ENCODE measurements at regions not wholly inside any gene's neighbourhood (a gene's known extent, or its start where the extent isn't known, plus 50 kb on each side); places are given as distances from the start of the nearest gene placed in this dataset.
"Not testable (repeated sequence)": the region's sequence is repeated elsewhere in the genome, so short reads cannot be mapped to it uniquely, and the experiment has no call there.

DNA sequence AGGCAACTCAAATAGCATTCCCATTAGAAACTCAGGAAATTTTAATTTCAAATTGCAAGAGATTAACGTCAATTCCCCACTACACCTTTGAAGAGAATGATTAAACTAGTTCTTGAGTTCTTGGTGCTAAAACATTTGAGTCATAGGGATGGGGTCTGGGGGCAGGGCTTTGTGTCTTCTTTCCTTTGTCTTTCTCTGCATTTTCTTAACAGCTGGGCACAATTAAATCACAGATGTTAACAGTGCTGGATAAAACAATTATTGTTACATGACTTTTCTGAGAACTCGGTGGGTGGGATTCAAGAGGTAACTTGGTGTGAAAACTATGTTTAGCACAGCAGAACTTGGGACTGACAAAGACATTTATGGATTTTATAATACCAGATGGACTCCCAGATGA is 351.9 kb upstream of the TNC start:
- H3K4me1 Mint-ChIP-seq: no peaks in the 10 kb centered on the region
- H3K4me3 Mint-ChIP-seq: no peak overlapping the region
- DNase-seq (no peak), ATAC-seq (no peak)
- no peak overlapping the region for H3K27ac Mint-ChIP-seq
- H3K36me3 Mint-ChIP-seq (ENCODE audit: low read depth): no peaks in the 10 kb centered on the region
- H3K27me3 Mint-ChIP-seq: peaks cover 2% of the 10 kb centered on the region
- no peaks in the 10 kb centered on the region for H3K9me3 Mint-ChIP-seq

GRCh38 chr9:115473032-115473431 is 355.1 kb upstream of the TNC start:
- not testable (repeated sequence) for DNase-seq; H3K9me3 Mint-ChIP-seq; ATAC-seq; H3K36me3 Mint-ChIP-seq (ENCODE audit: low read depth); H3K27ac Mint-ChIP-seq; H3K4me1 Mint-ChIP-seq; H3K4me3 Mint-ChIP-seq; H3K27me3 Mint-ChIP-seq

- Mint-ChIP-seq H3K4me3 (no peak overlapping the region), H3K36me3 (ENCODE audit: low read depth) (no peaks in the 10 kb centered on the region)
- ATAC-seq: no peak
Measured at GRCh38 chr9:115481769-115482168, 363.8 kb upstream of the TNC start.

DNA sequence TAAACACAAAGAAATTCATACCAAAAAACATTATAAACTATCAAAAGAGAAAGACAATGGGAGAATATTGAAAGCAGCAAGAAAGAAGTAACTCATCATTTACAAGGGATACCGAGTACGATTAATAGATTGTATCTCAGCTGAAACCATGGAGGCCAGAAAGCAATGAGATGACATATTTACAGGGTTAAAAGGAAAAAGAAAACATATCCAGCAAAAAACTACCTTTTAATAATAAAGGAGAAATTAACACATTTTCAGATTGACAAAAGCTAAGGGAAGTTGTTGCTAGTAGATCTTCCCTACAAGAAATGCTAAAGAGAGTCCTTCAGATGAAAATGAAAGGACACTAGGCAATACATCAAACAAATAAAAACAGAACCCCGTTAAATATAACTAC is 364.8 kb upstream of the TNC start:
- Mint-ChIP-seq H3K9me3 (no peaks in the 10 kb centered on the region), H3K36me3 (ENCODE audit: low read depth) (no peaks in the 10 kb centered on the region), H3K4me1 (no peaks in the 10 kb centered on the region), H3K27ac (no peak overlapping the region), H3K4me3 (no peak overlapping the region), H3K27me3 (peaks cover 5% of the 10 kb centered on the region)
- ATAC-seq: no peak
- no peak for DNase-seq

More at GRCh38 chr9:115481769-115482168, 363.8 kb upstream of the TNC start:
- H3K9me3 Mint-ChIP-seq: no peaks in the 10 kb centered on the region
- peaks cover 6% of the 10 kb centered on the region for H3K27me3 Mint-ChIP-seq
- H3K27ac Mint-ChIP-seq: no peak overlapping the region
- DNase-seq: no peak
- H3K4me1 Mint-ChIP-seq: no peaks in the 10 kb centered on the region

- ATAC-seq: no peak
- H3K4me3 Mint-ChIP-seq: no peak overlapping the region
Measured at GRCh38 chr9:115492869-115493268, 374.9 kb upstream of the TNC start.

GRCh38 chr9:115494393-115494792 is 376.4 kb upstream of the TNC start:
- peaks cover 8% of the 10 kb centered on the region for H3K27me3 Mint-ChIP-seq
- H3K27ac Mint-ChIP-seq: no peak overlapping the region
- ATAC-seq (no peak), DNase-seq (no peak)
- H3K36me3 Mint-ChIP-seq (ENCODE audit: low read depth): no peaks in the 10 kb centered on the region
- no peaks in the 10 kb centered on the region for H3K4me1 Mint-ChIP-seq
- no peaks in the 10 kb centered on the region for H3K9me3 Mint-ChIP-seq
- no peak overlapping the region for H3K4me3 Mint-ChIP-seq

More at GRCh38 chr9:115492869-115493268, 374.9 kb upstream of the TNC start:
- Mint-ChIP-seq H3K9me3 (no peaks in the 10 kb centered on the region), H3K36me3 (ENCODE audit: low read depth) (no peaks in the 10 kb centered on the region), H3K4me1 (no peaks in the 10 kb centered on the region), H3K27me3 (peaks cover 10% of the 10 kb centered on the region), H3K27ac (no peak overlapping the region)
- DNase-seq: no peak

DNA sequence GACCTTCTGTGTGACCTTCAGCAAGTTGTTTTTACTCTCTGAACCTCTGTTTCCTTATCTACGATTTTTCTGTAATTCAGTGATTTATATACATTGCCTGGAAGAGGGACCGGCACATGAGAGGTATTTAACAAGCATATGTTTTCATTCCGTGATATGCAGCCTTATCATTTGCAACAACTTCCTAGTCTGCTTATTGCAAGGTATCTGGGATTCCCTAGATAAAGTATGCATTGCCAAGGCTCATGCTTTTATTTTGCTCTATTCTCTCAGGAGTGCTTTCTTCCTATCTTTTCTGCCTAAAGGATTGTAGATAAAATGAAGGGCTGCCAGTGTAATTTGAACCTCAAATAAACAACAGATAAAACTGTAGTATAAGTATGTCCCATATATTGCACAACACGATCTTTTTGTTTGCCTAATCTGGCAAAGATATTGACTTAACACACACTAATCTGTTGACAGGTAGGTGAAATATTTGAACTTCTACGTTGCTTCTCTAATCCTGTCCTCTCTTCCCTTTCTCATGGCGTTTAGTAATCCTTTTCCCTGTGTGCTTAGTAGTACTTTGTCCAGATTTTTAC is 377.2 kb upstream of the TNC start:
- H3K4me1 Mint-ChIP-seq: no peaks in the 10 kb centered on the region

DNA sequence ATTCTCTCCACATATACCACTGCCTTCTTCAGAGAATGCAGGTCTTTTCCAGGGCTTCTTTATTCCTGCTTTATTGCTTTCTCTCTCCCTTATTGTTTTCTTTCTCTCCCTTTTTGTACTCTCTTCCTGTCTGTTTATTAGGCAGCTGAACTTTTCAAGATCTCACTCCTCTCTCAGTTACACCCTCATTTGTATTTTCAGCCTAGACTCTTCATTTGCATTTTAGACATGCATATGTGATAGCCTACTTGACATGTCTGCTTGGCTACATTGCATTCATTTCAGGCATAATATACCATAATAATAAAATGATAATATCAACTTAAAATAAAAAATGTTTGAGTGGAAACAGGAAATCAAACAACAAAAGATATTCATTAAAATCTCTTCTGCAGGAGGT is 377.9 kb upstream of the TNC start:
- DNase-seq: no peak
- Mint-ChIP-seq H3K36me3 (ENCODE audit: low read depth) (no peaks in the 10 kb centered on the region), H3K27ac (no peak overlapping the region), H3K4me3 (no peak overlapping the region), H3K9me3 (no peaks in the 10 kb centered on the region), H3K27me3 (peaks cover 20% of the 10 kb centered on the region), H3K4me1 (no peaks in the 10 kb centered on the region)
- ATAC-seq: no peak

More for the DNA sequence above, 377.2 kb upstream of the TNC start:
- ATAC-seq: no peak
- Mint-ChIP-seq H3K27ac (no peak overlapping the region), H3K27me3 (peaks cover 13% of the 10 kb centered on the region), H3K9me3 (no peaks in the 10 kb centered on the region), H3K4me3 (no peak overlapping the region), H3K36me3 (ENCODE audit: low read depth) (no peaks in the 10 kb centered on the region)
- DNase-seq: no peak

DNA sequence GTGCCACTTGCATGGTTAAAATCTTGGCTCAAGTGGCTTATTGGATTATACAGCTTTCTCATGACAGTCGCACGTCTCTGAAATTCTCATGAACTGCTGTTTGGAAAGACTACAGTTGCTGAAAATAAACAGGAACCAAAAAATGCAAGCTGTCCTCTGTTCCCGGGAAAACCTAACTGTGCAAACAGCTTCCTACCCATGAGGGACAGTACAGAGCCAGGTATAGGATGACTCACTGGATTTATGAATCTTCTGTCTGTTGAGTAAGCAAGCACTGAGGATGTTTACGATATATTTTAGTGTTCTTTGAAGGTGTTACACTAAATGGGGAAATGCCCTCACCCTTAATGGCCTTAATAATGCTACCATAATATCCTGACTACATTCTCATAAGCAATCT is 380.3 kb upstream of the TNC start:
- no peak overlapping the region for H3K4me3 Mint-ChIP-seq
- ATAC-seq (no peak), DNase-seq (no peak)

GRCh38 chr9:115507148-115507547 is 389.2 kb upstream of the TNC start:
- H3K4me1 Mint-ChIP-seq: no peaks in the 10 kb centered on the region
- DNase-seq: no peak
- H3K9me3 Mint-ChIP-seq: peaks cover 4% of the 10 kb centered on the region
- H3K27ac Mint-ChIP-seq: no peak overlapping the region
- H3K27me3 Mint-ChIP-seq: peaks cover 6% of the 10 kb centered on the region
- no peak overlapping the region for H3K4me3 Mint-ChIP-seq
- ATAC-seq: no peak
- H3K36me3 Mint-ChIP-seq (ENCODE audit: low read depth): no peaks in the 10 kb centered on the region

More for the DNA sequence above, 380.3 kb upstream of the TNC start:
- no peak overlapping the region for H3K27ac Mint-ChIP-seq
- H3K9me3 Mint-ChIP-seq: no peaks in the 10 kb centered on the region
- no peaks in the 10 kb centered on the region for H3K4me1 Mint-ChIP-seq
- H3K27me3 Mint-ChIP-seq: peaks cover 22% of the 10 kb centered on the region
- H3K36me3 Mint-ChIP-seq (ENCODE audit: low read depth): no peaks in the 10 kb centered on the region

- no peak for ATAC-seq
- H3K27me3 Mint-ChIP-seq: peaks cover 2% of the 10 kb centered on the region
- H3K4me1 Mint-ChIP-seq: no peaks in the 10 kb centered on the region
- DNase-seq: no peak
- H3K36me3 Mint-ChIP-seq (ENCODE audit: low read depth): no peaks in the 10 kb centered on the region
- no peak overlapping the region for H3K4me3 Mint-ChIP-seq
- no peak overlapping the region for H3K27ac Mint-ChIP-seq
- no peaks in the 10 kb centered on the region for H3K9me3 Mint-ChIP-seq
Measured at GRCh38 chr9:115513148-115513547, 395.2 kb upstream of the TNC start.

DNA sequence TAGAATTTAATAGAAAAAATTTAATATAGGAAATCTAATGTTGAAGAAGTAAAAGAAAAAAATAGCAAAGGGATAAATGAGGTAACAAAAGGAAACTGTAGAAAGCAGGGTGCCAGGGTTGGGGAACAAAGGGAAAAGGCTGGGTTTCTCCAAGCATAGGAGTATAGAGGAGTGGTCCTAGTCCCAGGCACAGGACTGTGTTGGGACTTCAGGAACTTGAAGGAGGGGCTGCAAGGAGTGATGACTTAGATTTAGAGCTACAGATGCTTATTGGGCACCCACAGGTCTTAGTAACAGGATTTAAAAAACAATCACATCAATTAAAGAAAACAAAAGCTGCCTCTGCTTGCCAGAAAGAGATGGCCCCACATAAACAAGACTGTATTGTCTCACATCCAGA is 396.5 kb upstream of the TNC start:
- Mint-ChIP-seq H3K36me3 (ENCODE audit: low read depth) (no peaks in the 10 kb centered on the region), H3K4me1 (no peaks in the 10 kb centered on the region), H3K4me3 (no peak overlapping the region), H3K9me3 (no peaks in the 10 kb centered on the region), H3K27me3 (peaks cover 5% of the 10 kb centered on the region), H3K27ac (no peak overlapping the region)
- DNase-seq (no peak), ATAC-seq (no peak)

DNA sequence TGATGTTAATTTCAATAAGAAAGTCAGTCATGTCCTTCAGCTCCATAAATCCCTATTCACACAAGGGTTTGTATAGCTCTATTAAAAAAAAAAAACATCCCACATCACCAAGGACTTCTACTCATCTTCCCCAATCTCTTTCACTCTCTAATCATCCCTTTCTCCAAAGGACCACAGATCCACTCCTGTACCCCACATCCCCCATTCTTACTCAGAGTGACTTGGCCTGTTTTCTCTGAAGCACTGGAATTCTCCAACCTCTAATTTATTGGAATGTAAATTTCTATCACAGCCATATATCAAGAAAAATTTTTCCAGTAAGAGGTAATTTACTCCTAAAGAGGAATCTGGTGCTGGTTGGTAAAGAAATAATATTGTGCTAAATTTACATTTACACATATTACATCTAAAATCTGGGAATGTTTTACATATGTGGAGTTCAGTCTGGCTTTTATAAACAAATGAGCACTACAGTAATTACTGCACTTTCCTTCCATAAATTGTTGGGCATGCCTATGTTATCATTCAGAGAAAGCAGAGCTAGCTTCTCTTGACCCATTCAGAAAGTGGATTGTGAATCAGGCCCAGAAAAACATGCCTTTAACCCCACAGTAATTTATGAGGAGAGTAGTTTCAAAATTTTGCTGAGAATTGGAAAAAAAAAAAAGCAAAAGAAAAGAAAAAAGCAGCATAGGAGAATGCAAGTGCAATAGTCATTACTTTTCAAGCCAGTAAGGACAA is 399.5 kb upstream of the TNC start:
- H3K4me1 Mint-ChIP-seq: no peaks in the 10 kb centered on the region
- no peaks in the 10 kb centered on the region for H3K9me3 Mint-ChIP-seq
- ATAC-seq (no peak), DNase-seq (no peak)
- peaks cover 11% of the 10 kb centered on the region for H3K27me3 Mint-ChIP-seq
- H3K4me3 Mint-ChIP-seq: no peak overlapping the region
- H3K36me3 Mint-ChIP-seq (ENCODE audit: low read depth): no peaks in the 10 kb centered on the region
- no peak overlapping the region for H3K27ac Mint-ChIP-seq

- Mint-ChIP-seq H3K36me3 (ENCODE audit: low read depth) (no peaks in the 10 kb centered on the region), H3K27me3 (peaks cover 11% of the 10 kb centered on the region), H3K27ac (no peak overlapping the region), H3K4me1 (no peaks in the 10 kb centered on the region), H3K4me3 (no peak overlapping the region), H3K9me3 (no peaks in the 10 kb centered on the region)
- ATAC-seq (no peak), DNase-seq (no peak)
Measured at GRCh38 chr9:115520646-115521045, 402.7 kb upstream of the TNC start.

DNA sequence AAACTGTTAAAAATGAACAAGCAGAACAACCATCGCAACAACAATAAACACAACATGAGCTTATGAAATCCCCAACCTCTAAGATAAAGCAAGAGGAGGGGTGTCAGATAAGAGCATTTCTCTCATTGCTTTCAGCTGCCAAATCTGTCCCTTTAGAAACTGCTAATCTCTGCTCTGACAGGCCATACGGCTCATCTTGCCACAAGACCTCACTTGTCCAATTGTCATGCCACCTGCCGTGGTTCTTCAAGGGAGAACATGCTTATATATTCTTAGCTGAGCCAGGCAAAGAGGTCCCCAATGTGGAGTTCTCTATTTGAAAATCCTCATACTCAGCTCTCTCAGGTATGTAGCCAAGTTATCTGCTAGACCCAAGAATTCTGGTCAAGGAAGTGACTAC is 405.0 kb upstream of the TNC start:
- Mint-ChIP-seq H3K9me3 (no peaks in the 10 kb centered on the region), H3K4me3 (no peak overlapping the region), H3K27ac (no peak overlapping the region), H3K4me1 (no peaks in the 10 kb centered on the region), H3K36me3 (ENCODE audit: low read depth) (no peaks in the 10 kb centered on the region), H3K27me3 (peaks cover 14% of the 10 kb centered on the region)
- ATAC-seq (no peak), DNase-seq (no peak)
